ENCODE measurements at regions not wholly inside any gene's neighbourhood (a gene's known extent, or its start where the extent isn't known, plus 50 kb on each side); places are given as distances from the start of the nearest gene placed in this dataset.

- Mint-ChIP-seq H3K9me3 (peaks cover 13 to 15% of the 10 kb centered on the region in 2 experiments), H3K4me1 (peaks cover 47 to 63% of the 10 kb centered on the region in 2 experiments), H3K36me3 (ENCODE audit: insufficient read depth in 1 of 3, low read depth in 3 of 3) (peaks cover 6 to 10% (median 7%) of the 10 kb centered on the region in 3 experiments; a peak in 4 of 7 replicates), H3K27ac (no peak overlapping the region), H3K4me3 (no peak overlapping the region), H3K27me3 (ENCODE audit: low read depth) (peaks cover 6% of the 10 kb centered on the region; the same call in 1 of the 2 replicates)
- Histone ChIP-seq H3K23ac (ENCODE audit: insufficient read length, low read depth, low read length) (no peak overlapping the region), H2BK120ac (ENCODE audit: low read depth, low read length, poor library complexity, severe bottlenecking) (no peak overlapping the region), H3K18ac (ENCODE audit: insufficient read length, low read depth, low read length) (no peak overlapping the region), H2AFZ (ENCODE audit: low read length) (no peak overlapping the region), H3K27me3 (ENCODE audit: insufficient read depth, low read length) (no peaks in the 10 kb centered on the region), H2BK12ac (ENCODE audit: insufficient read length, low read depth, low read length) (no peak overlapping the region), H3K79me2 (ENCODE audit: insufficient read depth, low read length) (no peaks in the 10 kb centered on the region), H2AK5ac (ENCODE audit: insufficient read length, low read length) (no peak overlapping the region), H4K5ac (ENCODE audit: insufficient read length, low read depth, low read length) (no peak overlapping the region), H4K20me1 (ENCODE audit: control insufficient read depth, insufficient read depth, insufficient read length) (no peaks in the 10 kb centered on the region), H3T11ph (ENCODE audit: low read length) (no peak overlapping the region), H3K4me2 (ENCODE audit: insufficient read depth, insufficient read length, low read length) (no peak overlapping the region), H3K9ac (ENCODE audit: extremely low read depth, insufficient read length, low read length) (no peak overlapping the region), H3K14ac (ENCODE audit: insufficient read depth, low read length) (no peak overlapping the region), H3K56ac (ENCODE audit: insufficient read length, low read depth, low read length) (no peak overlapping the region), H3K4ac (ENCODE audit: low read depth, low read length) (no peak overlapping the region), H3K4me1 (ENCODE audit: insufficient read depth, low read length) (no peaks in the 10 kb centered on the region; the same call in 1 of the 2 replicates), H4K91ac (ENCODE audit: insufficient read length, low read depth, low read length) (no peak overlapping the region), H3K23me2 (ENCODE audit: insufficient read length, low read depth, low read length, poor library complexity, severe bottlenecking) (no peaks in the 10 kb centered on the region), H3K79me1 (ENCODE audit: insufficient read depth, low read depth, low read length, poor library complexity, severe bottlenecking) (no peaks in the 10 kb centered on the region), H2BK5ac (ENCODE audit: insufficient read length, low read length) (no peak overlapping the region), H2BK15ac (ENCODE audit: low read depth, low read length) (no peak overlapping the region), H2BK20ac (ENCODE audit: low read depth, low read length, poor library complexity, severe bottlenecking) (no peak overlapping the region), H3K27ac (ENCODE audit: insufficient read length, low read depth, low read length) (no peak overlapping the region), H4K8ac (replicated peaks; ENCODE audit: insufficient read length, low read depth, low read length) (no peak overlapping the region), H3K9me3 (ENCODE audit: control insufficient read depth, low read depth, low read length) (no peaks in the 10 kb centered on the region)
- no peak for DNase-seq
- no peak for TF ChIP-seq CTCF (conservative IDR thresholded peaks at IDR 0.05)
- WGBS (ENCODE audit: extremely low coverage, insufficient read length, low lambda C conversion rate), result no CpG with 5 or more reads among the region's 3 CpGs
Measured at GRCh38 chr2:209141142-209141541, 282.7 kb upstream of the MAP2 start.

All from H9 (cell line).